H1 (cell line): ENCODE measurements at regions not wholly inside any gene's neighbourhood (a gene's known extent, or its start where the extent isn't known, plus 50 kb on each side); places are given as distances from the start of the nearest gene placed in this dataset.

ENCODE experiments used
- CTCF ChIA-PET: fragments of 300-600 bp; sonication (Branson Sonifier 250); formaldehyde crosslinking; loops from one replicate; lab custom pipeline; 2021; ENCODE audit not compliant: partially characterized antibody; lab: Charles Lee
- POLR2A ChIA-PET: fragments of 300-600 bp; sonication (Branson Sonifier 250); formaldehyde crosslinking; loops from one replicate; lab custom pipeline; 2021; ENCODE audit warnings: inconsistent platforms; ENCODE audit not compliant: partially characterized antibody; lab: Charles Lee
- DNase-seq, 2 experiments: peaks; one replicate each; pipeline versions ENCODE4 v3.0.0 to v3.0.0-alpha.2; 2010 to 2022; ENCODE audit warnings: low spot score in 2 of 2, low read depth in 1 of 2, mixed read lengths in 1 of 2
- FAIRE-seq: peaks from 2 replicates; lab custom pipeline; 2011; peaks lifted over from hg19 to GRCh38; lab: Jason Lieb, UNC
- H2AFZ ChIP-seq: 2 replicates; pipeline ENCODE4 v1.8.1; 2012; ENCODE audit warnings: low read length, inconsistent platforms
- H2AK5ac ChIP-seq: 2 replicates; pipeline ENCODE4 v1.6.1; 2013; ENCODE audit warnings: low read depth, low read length
- H2BK120ac ChIP-seq: replicated peaks from 2 replicates; pipeline ENCODE3; 2013; ENCODE audit warnings: low read depth, low read length, inconsistent platforms
- H2BK12ac ChIP-seq: 2 replicates; pipeline ENCODE4 v1.6.1; 2013; ENCODE audit warnings: low read depth, low read length
- H2BK15ac ChIP-seq: 2 replicates; pipeline ENCODE4 v1.6.1; 2013; ENCODE audit warnings: low read length
- H2BK20ac ChIP-seq: 2 replicates; pipeline ENCODE4 v1.6.1; 2013; ENCODE audit warnings: low read length
- H2BK5ac ChIP-seq: 2 replicates; pipeline ENCODE4 v1.6.1; 2013; ENCODE audit warnings: low read depth, low read length
- H3K14ac ChIP-seq: 2 replicates; pipeline ENCODE4 v1.6.1; 2013; ENCODE audit warnings: inconsistent platforms; ENCODE audit not compliant: insufficient read length
- H3K18ac ChIP-seq: 2 replicates; pipeline ENCODE4 v1.6.1; 2013; ENCODE audit warnings: low read length; ENCODE audit errors: extremely low read depth
- H3K23ac ChIP-seq: 2 replicates; pipeline ENCODE4 v1.6.1; 2013; ENCODE audit warnings: inconsistent platforms; ENCODE audit not compliant: insufficient read length
- H3K23me2 ChIP-seq: 2 replicates; pipeline ENCODE4 v1.6.1; 2013; ENCODE audit warnings: low read depth, low read length
- H3K27ac ChIP-seq: 2 replicates; pipeline ENCODE4 v1.6.1; 2011; ENCODE audit warnings: low read depth, low read length, inconsistent platforms
- H3K27me3 ChIP-seq, 4 experiments: replicated peaks in 1 of 4; 1 replicate in 1 of 4; 2 replicates in 3 of 4; pipeline versions ENCODE4 v1.6.1 to v1.8.1; 2011 to 2013; ENCODE audit warnings: low read length in 3 of 4, mild to moderate bottlenecking in 3 of 4, inconsistent platforms in 2 of 4, mixed read lengths in 2 of 4, moderate library complexity in 1 of 4; ENCODE audit not compliant: control insufficient read depth in 3 of 4, insufficient read depth in 3 of 4; ENCODE audit errors: extremely low read depth in 1 of 4
- H3K36me3 ChIP-seq, 4 experiments: 2 replicates each; pipeline versions ENCODE4 v1.6.1 to v1.8.1; 2011 to 2013; ENCODE audit warnings: mild to moderate bottlenecking in 4 of 4, low read length in 3 of 4, moderate library complexity in 2 of 4, control low read depth in 1 of 4, inconsistent platforms in 1 of 4; ENCODE audit not compliant: insufficient read depth in 4 of 4, control insufficient read depth in 2 of 4
- H3K4ac ChIP-seq: replicated peaks from 2 replicates; pipeline ENCODE3; 2013; ENCODE audit warnings: low read length, low read depth, mixed read lengths, inconsistent platforms; ENCODE audit not compliant: insufficient read length
- H3K4me1 ChIP-seq, 4 experiments: replicated peaks in 1 of 4; 1 replicate in 1 of 4; 2 replicates in 3 of 4; pipeline versions ENCODE4 v1.6.1 to v1.8.1; 2011 to 2013; ENCODE audit warnings: low read length in 3 of 4, inconsistent platforms in 2 of 4, mixed read lengths in 1 of 4; ENCODE audit not compliant: insufficient read depth in 4 of 4, control insufficient read depth in 3 of 4
- H3K4me2 ChIP-seq, 2 experiments: 2 replicates each; pipeline versions ENCODE4 v1.6.1 to v1.8.1; 2011 to 2013; ENCODE audit warnings: low read depth in 2 of 2, low read length in 2 of 2, control low read depth in 1 of 2, inconsistent platforms in 1 of 2, mild to moderate bottlenecking in 1 of 2; ENCODE audit not compliant: insufficient read depth in 1 of 2
- H3K4me3 ChIP-seq, 4 experiments: fragments of 200-600, 300-600 bp in 1 of 4; sonication (generic), shearing (Covaris generic), sonication (Bioruptor Twin) in 1 of 4; 2 replicates each; pipeline versions ENCODE4 v1.5.1 to v1.8.1; 2011 to 2016; ENCODE audit warnings: low read length in 4 of 4, low read depth in 3 of 4, control low read depth in 2 of 4, inconsistent platforms in 2 of 4, mild to moderate bottlenecking in 2 of 4, mixed read lengths in 1 of 4, moderate library complexity in 1 of 4; ENCODE audit not compliant: insufficient read depth in 2 of 4; ENCODE audit errors: extremely low read depth in 1 of 4
- H3K56ac ChIP-seq: replicated peaks from 2 replicates; pipeline ENCODE3; 2013; ENCODE audit warnings: low read depth, mild to moderate bottlenecking, mixed read lengths, low read length, inconsistent platforms; ENCODE audit not compliant: insufficient read length
- H3K79me1 ChIP-seq: 2 replicates; pipeline ENCODE4 v1.6.1; 2013; ENCODE audit warnings: low read depth, low read length, control low read depth
- H3K79me2 ChIP-seq, 2 experiments: 2 replicates each; pipeline versions ENCODE4 v1.6.1 to v1.8.1; 2012 to 2013; ENCODE audit warnings: low read length in 2 of 2, mild to moderate bottlenecking in 2 of 2, inconsistent platforms in 1 of 2; ENCODE audit not compliant: insufficient read depth in 2 of 2, control insufficient read depth in 1 of 2
- H3K9ac ChIP-seq, 4 experiments: replicated peaks in 1 of 4; 1 replicate in 1 of 4; 2 replicates in 3 of 4; pipeline versions ENCODE4 v1.6.1 to v1.8.1; 2011 to 2013; ENCODE audit warnings: low read depth in 3 of 4, low read length in 3 of 4, control low read depth in 2 of 4, mild to moderate bottlenecking in 2 of 4, moderate library complexity in 2 of 4, inconsistent platforms in 1 of 4; ENCODE audit errors: extremely low read depth in 1 of 4
- H3K9me3 ChIP-seq, 2 experiments: 2 replicates each; pipeline versions ENCODE4 v1.6.1 to v1.8.1; 2012 to 2013; ENCODE audit warnings: mild to moderate bottlenecking in 2 of 2, moderate library complexity in 2 of 2, control low read depth in 1 of 2, inconsistent platforms in 1 of 2, low read depth in 1 of 2, low read length in 1 of 2, mixed read lengths in 1 of 2; ENCODE audit not compliant: insufficient read depth in 2 of 2
- H4K20me1 ChIP-seq, 2 experiments: replicated peaks in 1 of 2; 2 replicates each; pipeline versions ENCODE3 to v1.8.1; 2011 to 2013; ENCODE audit warnings: inconsistent platforms in 2 of 2, low read length in 2 of 2, mild to moderate bottlenecking in 1 of 2; ENCODE audit not compliant: insufficient read depth in 2 of 2, control insufficient read depth in 1 of 2
- H4K5ac ChIP-seq: 2 replicates; pipeline ENCODE4 v1.6.1; 2013; ENCODE audit warnings: low read length, low read depth, mixed read lengths, inconsistent platforms; ENCODE audit not compliant: insufficient read length
- H4K8ac ChIP-seq: 2 replicates; pipeline ENCODE4 v1.8.0; 2013; ENCODE audit warnings: mild to moderate bottlenecking, moderate library complexity, low read length, inconsistent platforms; ENCODE audit not compliant: insufficient read depth; ENCODE audit errors: extremely low read depth
- H4K91ac ChIP-seq: replicated peaks from 2 replicates; pipeline ENCODE3; 2013; ENCODE audit warnings: low read length, mixed read lengths, inconsistent platforms; ENCODE audit not compliant: insufficient read length
- POU5F1 ChIP-seq: IDR thresholded peaks from 2 replicates; pipeline ENCODE4 v1.6.1; 2011; ENCODE audit warnings: low read depth, mild to moderate bottlenecking, low read length, moderate library complexity
- RXRA ChIP-seq: IDR thresholded peaks from 2 replicates; pipeline ENCODE4 v1.6.1; 2011; ENCODE audit warnings: low read depth, mild to moderate bottlenecking, low read length, moderate library complexity; ENCODE audit not compliant: insufficient read depth
- YY1 ChIP-seq: IDR thresholded peaks from 2 replicates; pipeline ENCODE4 v1.6.1; 2011; ENCODE audit warnings: low read depth, mild to moderate bottlenecking, low read length
- WGBS, 2 experiments: shearing (Covaris generic) in 1 of 2; methylation state at CpG; one replicate each; pipeline versions ENCODE4 v1.1.6 to v1.1.7; 2013 to 2015; ENCODE audit warnings: low lambda C conversion rate in 2 of 2, mixed read lengths in 2 of 2, inconsistent platforms in 1 of 2, low coverage in 1 of 2, missing lambda C conversion rate in 1 of 2; ENCODE audit not compliant: insufficient replicate concordance in 2 of 2, insufficient coverage in 1 of 2, insufficient read length in 1 of 2; ENCODE audit errors: extremely low coverage in 1 of 2, missing lambda C conversion rate in 1 of 2; 5-methylcytosine and 5-hydroxymethylcytosine counted together

- Histone ChIP-seq H4K5ac (no peak overlapping the region), H3K4me3 (no peak overlapping the region), H3K4me2 (no peak overlapping the region), H2BK5ac (no peak overlapping the region), H3K9ac (no peak overlapping the region), H3K14ac (no peak overlapping the region), H3K23ac (no peak overlapping the region), H3K79me1 (no peaks in the 10 kb centered on the region), H3K79me2 (no peaks in the 10 kb centered on the region), H3K9me3 (peaks cover 2 to 13% of the 10 kb centered on the region in 2 experiments; a peak in 3 of 4 replicates), H3K23me2 (no peaks in the 10 kb centered on the region), H3K18ac (no peak overlapping the region), H2BK20ac (no peak overlapping the region), H2BK15ac (no peak overlapping the region), H2AK5ac (no peak overlapping the region), H2BK120ac (no peak overlapping the region), H3K36me3 (no peaks in the 10 kb centered on the region), H3K27me3 (no peaks in the 10 kb centered on the region), H3K56ac (no peak overlapping the region)
- DNase-seq (no peak), FAIRE-seq (no peak)
- WGBS, 2 experiments: 88% methylated on average over 12 of the region's 13 CpGs; no CpG with 5 or more reads in 1 of the 2 experiments
- CTCF ChIA-PET: no interaction called here
- TF ChIP-seq YY1: no peak
- TF ChIP-seq RXRA: no peak
- TF ChIP-seq POU5F1: no peak
- TF ChIP-seq, all 59 proteins: peak for 0
- Histone ChIP-seq H2BK12ac (0 out of 2 replicates have a peak overlapping the region, but pooled peaks have one; percentile 75), H4K8ac (peak overlapping the region; percentile 68; the same call in 1 of the 2 replicates), H4K91ac (no peak overlapping the region), H3K4ac (no peak overlapping the region), H2AFZ (no peak overlapping the region), H3K27ac (no peak overlapping the region), H4K20me1 (no peaks in the 10 kb centered on the region), H3K4me1 (no peaks in the 10 kb centered on the region)
- POLR2A ChIA-PET: no interaction called here
Observed at GRCh38 chr18:78497641-78498040, 482.0 kb upstream of the SALL3 start.
